COR-L47 (cell line): ENCODE measurements at regions not wholly inside any gene's neighbourhood (a gene's known extent, or its start where the extent isn't known, plus 50 kb on each side); places are given as distances from the start of the nearest gene placed in this dataset.

Source experiments
- DNase-seq: peaks from one replicate; lab custom pipeline; 2025; lab: John Stamatoyannopoulos, UW

GRCh38 chr12:97093187-97093683 lies 186.2 kb downstream of the NEDD1 start:
- DNase-seq, result no peak

DNA sequence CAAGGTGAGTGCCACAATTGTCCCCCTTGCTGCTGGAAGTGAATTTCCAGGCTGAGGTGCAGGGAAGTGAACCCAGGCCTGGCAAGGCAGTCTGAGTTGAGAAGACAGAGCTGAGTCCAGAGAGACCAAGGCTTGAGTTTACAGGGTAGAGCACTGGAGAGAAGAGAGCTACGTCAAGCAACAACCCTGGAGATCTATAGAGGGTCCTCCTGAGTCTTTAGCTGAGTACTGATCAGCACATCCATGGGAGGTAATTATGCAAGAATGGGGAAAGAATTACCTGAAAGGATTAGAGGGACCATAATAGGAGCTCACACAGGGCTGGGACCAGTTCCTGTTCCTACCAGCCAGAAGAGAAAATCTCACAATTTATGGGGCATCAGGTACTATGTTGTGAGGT lies 190.7 kb downstream of the NEDD1 start:
- DNase-seq, result no peak

DNA sequence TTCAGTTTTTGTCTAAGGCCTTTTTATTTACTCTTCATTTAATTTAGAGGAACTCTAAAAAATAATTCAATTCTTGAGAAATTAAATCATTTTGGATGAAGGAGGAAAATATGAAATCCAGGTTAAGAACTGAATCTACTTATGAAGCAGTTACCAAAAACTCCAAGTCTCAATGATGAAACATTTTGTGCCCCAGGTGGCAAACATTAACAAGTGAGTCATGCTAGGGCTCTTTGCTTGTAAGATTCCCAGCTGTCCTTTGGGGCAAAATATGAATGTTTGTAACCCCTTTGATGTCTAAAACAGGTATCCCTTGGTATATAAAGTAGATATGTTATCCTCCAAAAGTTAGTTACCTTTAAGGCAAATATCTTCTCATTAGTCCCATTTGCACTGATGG lies 202.4 kb downstream of the NEDD1 start:
- DNase-seq, result no peak

- no peak for DNase-seq
These were observed 205.1 kb downstream of the NEDD1 start for GRCh38 chr12:97112136-97112535.

DNA sequence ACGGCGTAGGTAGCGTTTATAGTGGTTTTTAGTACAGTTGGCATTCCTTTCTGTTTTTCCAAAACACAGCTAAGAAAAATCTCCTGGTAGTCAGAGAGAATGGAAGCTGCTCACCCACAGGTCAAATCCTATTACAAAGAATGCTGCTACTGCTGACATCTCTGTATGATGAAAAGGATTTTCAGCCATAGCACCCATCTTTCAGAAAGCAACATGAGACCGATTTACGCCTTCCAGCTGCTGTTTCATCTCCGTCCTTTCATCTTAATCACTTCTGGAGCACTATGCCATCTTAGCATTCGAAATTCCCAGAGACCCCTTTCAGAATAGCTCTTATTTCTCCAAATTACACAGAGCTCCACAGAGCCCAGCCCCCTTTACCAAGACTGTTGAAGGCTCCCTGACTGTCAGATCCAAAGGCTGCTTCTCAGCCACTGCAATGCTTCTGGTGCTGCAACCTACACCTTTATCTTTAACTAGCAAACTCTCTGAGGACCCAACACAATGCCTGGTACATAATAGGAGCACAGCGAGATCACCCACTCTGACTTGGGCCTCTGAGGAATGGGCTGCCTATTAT lies 211.8 kb downstream of the NEDD1 start:
- no peak for DNase-seq

GRCh38 chr12:97127061-97127460 lies 220.0 kb downstream of the NEDD1 start:
- no peak for DNase-seq

DNA sequence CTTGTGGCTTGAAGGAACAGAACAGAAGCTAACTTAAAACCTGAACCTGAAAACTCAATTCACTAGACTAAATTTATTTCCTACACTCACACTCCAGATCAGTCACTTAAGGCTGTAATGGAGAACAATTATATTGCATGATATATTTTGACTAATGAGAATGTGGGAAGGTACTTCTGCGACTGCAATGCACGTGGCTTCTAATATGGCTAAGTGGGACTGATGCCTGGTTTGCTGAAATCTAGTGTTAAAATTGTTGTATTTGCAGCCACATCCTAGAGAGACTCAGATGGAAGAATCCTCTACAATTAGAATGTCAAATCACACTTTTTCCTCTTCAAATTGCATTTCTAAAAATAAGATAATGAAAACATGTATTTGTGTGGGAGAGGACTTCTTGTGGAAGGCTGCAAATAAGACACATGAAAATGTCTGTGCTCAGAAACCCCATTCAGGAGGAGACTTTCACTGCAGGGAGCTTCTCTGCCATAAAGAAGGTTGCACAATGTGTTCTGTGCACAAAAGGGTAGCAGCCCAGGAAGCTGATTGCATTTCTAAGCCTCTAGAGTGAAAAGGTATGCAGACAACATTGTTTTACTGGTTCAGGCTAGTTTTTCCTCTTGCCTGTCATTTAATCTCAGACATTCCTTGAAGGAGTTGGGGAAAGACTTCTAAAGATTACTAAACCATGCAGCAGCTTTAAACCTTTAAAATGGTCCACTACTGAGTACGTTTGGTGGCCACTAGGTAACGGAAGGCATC lies 224.3 kb downstream of the NEDD1 start:
- DNase-seq, result no peak

DNA sequence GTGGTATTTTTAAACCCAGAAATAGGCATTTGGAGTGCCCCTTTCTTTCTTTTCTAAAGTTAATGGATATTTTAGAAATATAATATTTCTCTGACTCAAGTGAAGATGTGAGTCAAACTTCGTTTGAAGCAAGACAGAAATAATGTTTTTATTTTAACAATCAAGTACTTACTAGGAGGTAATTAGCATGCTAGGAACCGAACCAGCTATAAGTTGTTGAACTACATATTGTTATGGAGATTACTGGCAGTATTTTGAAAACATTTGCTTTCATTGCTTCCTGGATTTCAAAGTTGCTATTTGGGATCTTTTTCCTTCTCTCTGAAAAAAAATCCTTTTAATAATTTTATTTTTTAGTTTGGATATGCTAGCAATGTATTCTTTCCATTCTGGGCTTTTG lies 225.2 kb downstream of the NEDD1 start:
- no peak for DNase-seq

DNA sequence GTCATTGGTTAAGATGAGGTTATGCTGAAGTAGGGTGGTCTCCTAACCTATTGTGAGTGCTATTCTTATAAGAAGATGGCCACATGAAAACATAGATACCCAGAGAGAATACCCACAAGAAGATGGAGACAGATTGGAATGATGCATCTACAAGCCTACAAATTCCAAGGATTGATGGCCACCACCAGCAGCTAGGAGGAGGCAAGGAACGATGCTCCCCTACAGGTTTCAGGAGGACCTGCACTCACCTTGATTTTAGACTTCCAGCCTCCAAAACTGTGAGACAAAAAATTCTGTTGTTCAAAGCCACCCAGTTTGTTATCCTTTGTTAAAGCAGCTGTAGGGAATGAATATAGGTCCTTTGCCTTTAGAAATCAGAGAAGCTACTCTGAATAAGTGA lies 227.4 kb downstream of the NEDD1 start:
- no peak for DNase-seq

GRCh38 chr12:97140355-97140754 lies 233.3 kb downstream of the NEDD1 start:
- no peak for DNase-seq

DNA sequence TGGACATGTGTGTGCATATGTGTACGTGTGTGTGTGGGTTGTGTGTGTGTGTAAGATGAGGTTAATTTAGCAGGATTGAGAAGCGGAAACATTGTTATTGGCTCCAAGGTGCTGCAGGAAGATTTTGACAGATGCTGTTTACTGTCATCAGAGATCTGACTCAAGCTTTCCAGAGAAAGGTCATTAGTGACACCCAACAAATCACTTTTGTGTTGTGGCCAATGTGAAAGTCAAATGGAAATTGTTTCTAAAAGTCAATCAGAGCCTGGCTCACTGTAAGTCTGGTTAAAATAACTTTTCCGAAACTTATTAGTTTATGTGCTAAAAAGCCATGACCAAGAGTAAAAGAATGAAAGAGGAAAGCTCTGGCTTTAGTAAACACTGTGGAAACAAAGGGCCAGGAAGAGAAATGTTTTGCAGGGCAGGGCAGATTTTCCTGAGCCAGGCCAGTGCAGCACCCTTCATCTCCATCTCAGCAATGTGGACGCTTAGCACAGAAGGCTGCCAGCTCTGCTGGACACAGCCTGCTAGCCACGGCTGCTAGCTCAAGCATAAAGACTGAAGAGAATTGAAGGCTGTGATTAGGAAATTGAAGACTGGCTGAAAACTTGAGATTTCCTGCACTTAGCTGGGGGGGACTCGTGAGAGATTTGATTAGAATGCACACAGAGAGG lies 235.8 kb downstream of the NEDD1 start:
- DNase-seq, result no peak

DNA sequence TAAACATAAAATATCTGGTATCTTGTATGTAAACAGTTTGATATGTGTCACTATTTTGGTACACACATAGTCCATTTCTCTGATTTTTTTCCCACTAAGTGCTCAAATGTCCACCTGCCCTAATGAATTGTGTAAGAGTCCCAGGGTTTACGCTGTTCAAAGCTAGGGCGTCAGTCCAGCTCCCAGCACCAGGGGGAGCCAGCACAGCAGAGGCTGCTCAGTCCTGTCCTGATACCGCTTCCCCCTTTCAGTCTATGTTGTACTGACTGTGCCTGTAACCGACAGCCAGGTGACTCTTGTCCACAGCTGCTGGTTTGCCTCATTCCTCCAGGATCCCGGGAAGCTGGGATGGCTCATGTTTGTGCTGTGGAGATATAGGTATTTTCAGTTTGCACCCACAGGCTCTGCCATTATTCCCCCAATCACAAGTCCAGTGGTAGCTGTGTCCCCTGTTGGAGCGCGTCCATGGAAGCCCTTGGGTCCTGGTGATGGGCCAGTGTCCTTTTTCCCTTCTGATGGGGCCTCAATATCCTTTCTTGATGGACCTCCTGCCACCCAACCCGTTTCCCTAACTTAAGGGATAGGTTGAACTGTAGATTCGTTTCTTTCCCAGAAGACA lies 242.0 kb downstream of the NEDD1 start:
- DNase-seq, result peak; percentile 70

- no peak for DNase-seq
These were observed 244.4 kb downstream of the NEDD1 start for GRCh38 chr12:97151481-97151880.

DNA sequence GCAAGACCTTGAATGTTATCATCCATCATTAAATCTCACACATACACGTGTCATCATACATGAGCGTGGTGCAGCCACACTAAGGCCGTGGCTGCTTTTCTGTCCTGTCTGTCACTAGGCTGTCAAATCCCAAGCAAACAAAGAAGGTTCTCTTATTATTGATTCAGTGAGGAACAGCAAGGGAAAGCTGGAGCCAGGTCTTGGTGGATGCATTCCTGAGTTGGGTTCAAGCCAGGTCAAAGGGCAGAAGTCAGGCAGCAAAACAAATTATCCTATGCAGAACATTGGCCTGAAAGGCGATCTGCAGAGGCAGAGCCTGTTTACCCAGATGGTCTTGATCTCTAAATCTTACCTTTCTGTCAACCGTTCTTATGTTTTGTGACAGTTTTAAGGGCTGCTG lies 252.3 kb downstream of the NEDD1 start:
- DNase-seq, result no peak

- DNase-seq, result no peak
These were observed 253.2 kb downstream of the NEDD1 start for GRCh38 chr12:97160277-97160676.

GRCh38 chr12:97162173-97162572 lies 255.1 kb downstream of the NEDD1 start:
- DNase-seq, result no peak

DNA sequence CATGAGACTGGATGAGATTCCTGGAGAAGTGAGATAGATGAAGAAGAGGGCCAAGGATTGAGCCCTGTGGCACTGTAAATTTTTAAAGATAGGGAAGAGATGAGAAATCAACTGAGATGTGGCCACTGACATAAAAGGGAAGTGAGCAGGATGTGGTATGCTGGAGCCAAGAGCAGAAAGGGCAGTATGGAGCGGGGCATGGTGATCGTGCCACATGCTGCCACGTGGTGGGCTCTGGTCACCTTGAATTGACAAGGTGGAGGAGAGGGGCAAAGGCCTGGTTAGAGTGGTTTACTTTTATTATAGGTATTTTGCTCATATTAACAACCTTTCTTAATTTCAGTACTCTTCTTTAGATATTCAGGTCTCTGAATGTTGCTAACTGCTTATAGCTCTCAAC lies 257.9 kb downstream of the NEDD1 start:
- DNase-seq, result no peak

DNA sequence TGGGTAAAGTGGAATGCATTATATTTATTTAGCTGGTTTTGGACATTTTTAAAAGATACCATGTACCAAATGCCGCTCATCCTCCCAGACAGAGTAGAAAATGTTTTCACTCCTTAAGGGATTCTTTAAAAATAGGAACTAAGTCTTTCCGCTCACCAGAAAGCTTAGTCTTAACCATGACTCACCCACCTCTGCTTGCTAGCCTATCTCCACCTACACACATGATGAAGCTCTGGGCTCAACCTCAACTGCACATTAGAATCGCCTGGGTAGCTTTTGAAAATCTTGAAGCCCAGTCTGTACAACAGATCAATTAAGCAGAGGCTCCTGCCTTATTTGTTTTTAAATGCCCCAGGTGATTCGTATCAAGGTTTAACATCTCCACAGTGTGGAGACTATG lies 260.5 kb downstream of the NEDD1 start:
- DNase-seq, result no peak

GRCh38 chr12:97168804-97169203 lies 261.7 kb downstream of the NEDD1 start:
- no peak for DNase-seq

DNA sequence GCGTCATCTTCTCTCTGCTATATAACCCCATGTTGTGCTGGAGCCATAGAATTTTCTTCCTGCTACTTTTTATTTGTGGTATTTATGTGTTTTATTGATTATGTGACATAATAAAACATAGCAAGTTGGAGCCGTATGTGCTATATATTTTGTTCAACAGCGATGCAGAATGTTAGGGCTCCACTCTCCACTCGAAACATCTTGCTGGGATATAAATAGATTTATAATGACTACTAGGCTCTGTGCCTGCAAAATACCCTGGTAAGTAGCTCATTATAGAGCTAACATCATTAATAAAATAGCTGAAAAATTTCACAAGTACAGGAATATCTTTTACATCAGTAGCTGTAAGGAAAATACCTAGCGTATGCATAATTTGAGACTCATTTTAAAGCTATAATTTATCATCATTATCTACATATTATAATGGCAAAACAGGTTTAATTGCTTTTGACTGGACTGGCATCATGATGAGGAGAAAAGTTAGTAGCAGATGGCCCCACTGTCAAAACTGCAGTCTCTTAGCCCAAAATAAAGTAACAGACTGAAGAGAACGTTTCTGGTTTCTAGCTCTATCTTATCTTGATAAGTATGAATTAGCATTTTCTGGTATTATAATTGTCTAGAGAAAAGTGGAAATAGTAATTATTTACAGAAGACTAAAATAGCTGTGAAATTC lies 263.0 kb downstream of the NEDD1 start:
- no peak for DNase-seq

DNA sequence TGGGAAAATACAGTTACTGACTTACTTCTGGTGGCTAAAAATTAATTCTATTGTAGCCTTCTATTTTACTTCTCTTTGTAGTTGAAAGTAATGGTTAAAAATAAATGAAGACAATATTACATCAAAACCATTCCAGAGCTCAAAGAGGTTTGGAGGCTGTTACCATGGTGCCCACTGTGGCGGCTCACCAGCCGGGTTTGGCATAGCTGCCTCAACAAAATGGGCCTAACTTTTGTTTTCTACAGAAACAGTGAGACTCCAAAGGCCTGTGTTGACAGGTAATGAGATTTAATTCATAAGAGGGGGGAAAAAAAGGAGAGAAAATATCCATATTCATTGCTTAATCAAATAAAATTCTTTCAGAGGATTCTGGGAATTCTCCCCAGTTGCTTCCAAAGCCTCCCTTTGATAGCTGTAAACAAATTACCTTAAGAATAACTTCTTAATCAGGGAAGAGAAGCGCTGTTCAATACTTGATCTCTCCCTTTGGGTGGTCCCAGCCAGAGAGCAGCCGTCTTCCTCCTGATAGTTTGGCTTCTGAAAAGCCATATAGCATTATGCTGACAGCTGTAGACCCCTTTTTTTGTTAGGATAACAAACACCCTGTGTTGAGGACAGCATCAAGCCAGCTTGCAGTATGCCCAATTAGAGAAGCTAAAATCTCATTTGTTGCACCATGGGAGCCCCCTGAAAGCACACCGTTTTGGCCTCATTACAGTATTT lies 266.8 kb downstream of the NEDD1 start:
- DNase-seq, result no peak

DNA sequence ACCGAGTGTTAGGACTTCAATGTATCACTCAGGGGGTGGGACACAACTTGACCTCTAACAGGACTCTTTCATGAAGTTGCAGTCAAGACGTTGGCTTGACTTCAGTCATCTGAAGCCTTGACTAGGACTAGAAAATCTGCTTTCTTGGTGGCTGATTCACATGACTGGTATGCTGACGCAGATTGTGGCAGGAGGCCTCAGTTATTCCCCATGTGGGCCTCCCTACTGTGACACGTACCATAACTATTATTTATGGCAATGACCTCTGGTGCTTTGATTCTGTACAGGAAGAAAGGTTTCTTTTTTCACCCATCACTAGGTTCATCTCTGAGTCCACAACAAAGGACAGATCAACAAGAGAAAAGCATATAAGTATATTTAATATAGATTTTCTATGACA lies 270.4 kb downstream of the NEDD1 start:
- no peak for DNase-seq
